ENCODE measurements at regions not wholly inside any gene's neighbourhood (a gene's known extent, or its start where the extent isn't known, plus 50 kb on each side); places are given as distances from the start of the nearest gene placed in this dataset.

DNA sequence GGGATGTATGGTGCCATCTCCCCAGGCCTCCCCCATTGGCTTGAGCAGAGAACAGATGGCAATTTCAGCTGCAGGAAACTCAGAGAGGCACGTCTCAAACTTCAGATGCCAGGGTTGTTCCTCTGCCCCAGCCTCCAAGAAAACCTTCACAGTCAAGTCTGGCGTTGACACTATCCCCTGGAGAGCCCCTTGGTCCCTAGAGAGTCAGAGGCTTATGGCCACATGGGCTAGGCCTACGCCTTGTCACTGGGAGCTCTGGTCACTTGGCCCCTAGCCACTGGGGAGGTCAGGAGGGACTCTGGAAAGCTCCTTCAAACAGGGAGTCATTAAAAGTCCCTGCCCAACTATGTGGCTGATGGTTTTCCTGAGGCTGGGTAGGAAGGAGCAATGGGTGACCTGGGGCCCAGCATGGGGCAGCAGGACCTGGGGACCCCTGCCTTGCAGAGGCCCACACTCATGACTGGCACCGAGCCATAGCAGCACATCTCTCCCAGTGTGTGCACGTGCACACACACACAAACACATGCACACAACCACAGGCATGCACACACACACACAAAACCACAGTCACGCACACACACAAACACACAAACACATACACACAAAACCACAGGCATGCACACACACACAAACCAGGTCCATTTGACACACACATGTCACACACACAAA is 144.2 kb downstream of the GADD45G start:
- FAIRE-seq (no peak), DNase-seq (ENCODE audit: low read depth, low spot score) (no peak)
- H3K27me3 ChIP-seq (ENCODE audit: control insufficient read depth, extremely low read depth, insufficient read depth, low read length), result no peaks in the 10 kb centered on the region
- H3K4me3 ChIP-seq (ENCODE audit: control insufficient read depth in 2 of 3, extremely low read depth in 1 of 3, insufficient read depth in 2 of 3, low read depth in 1 of 3, low read length in 3 of 3), result no peak overlapping the region
- no peaks in the 10 kb centered on the region for H4K20me1 ChIP-seq (ENCODE audit: control insufficient read depth, extremely low read depth, insufficient read depth, low read length)
- no peak overlapping the region for H3K9ac ChIP-seq (ENCODE audit: control insufficient read depth, extremely low read depth, insufficient read depth, low read length)
- H3K9me3 ChIP-seq (ENCODE audit: control insufficient read depth, low read depth, low read length), result peaks cover 11% of the 10 kb centered on the region
- H3K36me3 ChIP-seq (ENCODE audit: control insufficient read depth in 2 of 2, extremely low read depth in 1 of 2, insufficient read depth in 2 of 2, low read length in 2 of 2), result no peaks in the 10 kb centered on the region
- H2AFZ ChIP-seq (ENCODE audit: control insufficient read depth, low read length), result no peak overlapping the region
- peaks cover 4% of the 10 kb centered on the region for H3K4me1 ChIP-seq (ENCODE audit: control insufficient read depth, extremely low read depth, insufficient read depth, low read length)
- H3K27ac ChIP-seq (ENCODE audit: control insufficient read depth, insufficient read depth, low read length), result no peak overlapping the region
- H3K79me2 ChIP-seq (ENCODE audit: control insufficient read depth, insufficient read depth, low read length), result no peaks in the 10 kb centered on the region
- no peaks in the 10 kb centered on the region for H3K9me1 ChIP-seq (ENCODE audit: control insufficient read depth, extremely low read depth, insufficient read depth, low read length)
- dilution Hi-C loops (cut with MboI; ENCODE audit: extremely low pct_ligation_motif_present, low sequenced_read_pairs), result no loop called here
- TF ChIP-seq, protein P1, sequence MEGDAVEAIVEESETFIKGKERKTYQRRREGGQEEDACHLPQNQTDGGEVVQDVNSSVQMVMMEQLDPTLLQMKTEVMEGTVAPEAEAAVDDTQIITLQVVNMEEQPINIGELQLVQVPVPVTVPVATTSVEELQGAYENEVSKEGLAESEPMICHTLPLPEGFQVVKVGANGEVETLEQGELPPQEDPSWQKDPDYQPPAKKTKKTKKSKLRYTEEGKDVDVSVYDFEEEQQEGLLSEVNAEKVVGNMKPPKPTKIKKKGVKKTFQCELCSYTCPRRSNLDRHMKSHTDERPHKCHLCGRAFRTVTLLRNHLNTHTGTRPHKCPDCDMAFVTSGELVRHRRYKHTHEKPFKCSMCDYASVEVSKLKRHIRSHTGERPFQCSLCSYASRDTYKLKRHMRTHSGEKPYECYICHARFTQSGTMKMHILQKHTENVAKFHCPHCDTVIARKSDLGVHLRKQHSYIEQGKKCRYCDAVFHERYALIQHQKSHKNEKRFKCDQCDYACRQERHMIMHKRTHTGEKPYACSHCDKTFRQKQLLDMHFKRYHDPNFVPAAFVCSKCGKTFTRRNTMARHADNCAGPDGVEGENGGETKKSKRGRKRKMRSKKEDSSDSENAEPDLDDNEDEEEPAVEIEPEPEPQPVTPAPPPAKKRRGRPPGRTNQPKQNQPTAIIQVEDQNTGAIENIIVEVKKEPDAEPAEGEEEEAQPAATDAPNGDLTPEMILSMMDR (optimal IDR thresholded peaks at IDR 0.05 in 1 of 3, IDR thresholded peaks at IDR 0.05 in 1 of 3, conservative IDR thresholded peaks at IDR 0.05 in 1 of 3; ENCODE audit: extremely low read depth in 1 of 3, insufficient read depth in 2 of 3, low read length in 3 of 3), result no peak
- TF ChIP-seq EZH2 (IDR thresholded peaks at IDR 0.05; ENCODE audit: low read length), result no peak
- H3K4me2 ChIP-seq (ENCODE audit: control insufficient read depth, extremely low read depth, insufficient read depth, low read depth, low read length), result no peak overlapping the region

DNA sequence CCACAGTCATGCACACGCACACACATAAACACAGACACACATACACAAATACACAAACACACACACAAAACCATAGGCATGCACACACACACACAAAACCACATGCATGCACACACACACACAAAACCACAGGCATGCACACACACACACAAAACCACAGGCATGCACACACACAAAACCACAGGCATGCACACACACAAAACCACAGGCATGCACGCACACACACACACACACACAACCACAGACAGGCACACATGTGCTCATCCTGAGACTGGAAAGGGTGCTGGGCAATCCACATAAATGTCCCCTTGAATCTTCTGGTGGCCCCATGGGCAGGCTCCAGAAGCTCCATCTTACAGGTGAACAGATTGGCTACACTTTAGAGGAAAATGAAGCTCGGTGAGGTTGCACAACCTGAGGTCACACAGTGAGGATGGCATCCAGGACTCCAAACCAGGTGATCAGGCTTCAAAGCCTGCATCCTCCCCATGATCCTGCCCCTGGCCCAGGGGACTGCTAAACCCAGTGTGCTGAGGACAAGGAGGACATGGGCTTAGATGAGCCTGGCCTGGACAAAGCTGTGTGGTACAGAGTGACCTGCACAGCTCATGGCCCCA is 144.8 kb downstream of the GADD45G start:
- no peak for TF ChIP-seq EZH2 (IDR thresholded peaks at IDR 0.05; ENCODE audit: low read length)
- TF ChIP-seq, protein P1 (optimal IDR thresholded peaks at IDR 0.05 in 1 of 3, IDR thresholded peaks at IDR 0.05 in 1 of 3, conservative IDR thresholded peaks at IDR 0.05 in 1 of 3; ENCODE audit: extremely low read depth in 1 of 3, insufficient read depth in 2 of 3, low read length in 3 of 3), result no peak
- no peak for FAIRE-seq

More for the DNA sequence above, 144.8 kb downstream of the GADD45G start:
- H3K79me2 ChIP-seq (ENCODE audit: control insufficient read depth, insufficient read depth, low read length), result no peaks in the 10 kb centered on the region
- no peak for DNase-seq (ENCODE audit: low read depth, low spot score)
- H3K4me1 ChIP-seq (ENCODE audit: control insufficient read depth, extremely low read depth, insufficient read depth, low read length), result peaks cover 1% of the 10 kb centered on the region
- no peaks in the 10 kb centered on the region for H3K27me3 ChIP-seq (ENCODE audit: control insufficient read depth, extremely low read depth, insufficient read depth, low read length)
- H3K36me3 ChIP-seq (ENCODE audit: control insufficient read depth in 2 of 2, extremely low read depth in 1 of 2, insufficient read depth in 2 of 2, low read length in 2 of 2), result no peaks in the 10 kb centered on the region
- H3K9ac ChIP-seq (ENCODE audit: control insufficient read depth, extremely low read depth, insufficient read depth, low read length), result no peak overlapping the region
- no peak overlapping the region for H3K27ac ChIP-seq (ENCODE audit: control insufficient read depth, insufficient read depth, low read length)
- H2AFZ ChIP-seq (ENCODE audit: control insufficient read depth, low read length), result no peak overlapping the region
- no peak overlapping the region for H3K4me3 ChIP-seq (ENCODE audit: control insufficient read depth in 2 of 3, extremely low read depth in 1 of 3, insufficient read depth in 2 of 3, low read depth in 1 of 3, low read length in 3 of 3)
- no peaks in the 10 kb centered on the region for H3K9me1 ChIP-seq (ENCODE audit: control insufficient read depth, extremely low read depth, insufficient read depth, low read length)
- no peak overlapping the region for H3K4me2 ChIP-seq (ENCODE audit: control insufficient read depth, extremely low read depth, insufficient read depth, low read depth, low read length)
- peaks cover 11% of the 10 kb centered on the region for H3K9me3 ChIP-seq (ENCODE audit: control insufficient read depth, low read depth, low read length)
- dilution Hi-C loops (cut with MboI; ENCODE audit: extremely low pct_ligation_motif_present, low sequenced_read_pairs), result no loop called here
- H4K20me1 ChIP-seq (ENCODE audit: control insufficient read depth, extremely low read depth, insufficient read depth, low read length), result no peaks in the 10 kb centered on the region

Measured in keratinocyte (primary cell).